Activated CD8-positive, alpha-beta memory T cell treated with anti-CD3 and anti-CD28 coated beads for 36 hours (primary cell): ENCODE measurements at regions not wholly inside any gene's neighbourhood (a gene's known extent, or its start where the extent isn't known, plus 50 kb on each side); places are given as distances from the start of the nearest gene placed in this dataset.

ENCODE experiments used
- CTCF ChIA-PET: fragments of 350-600 bp; sonication (Branson Sonifier 250); formaldehyde crosslinking; loops from one replicate; lab custom pipeline; 2021; ENCODE audit warnings: antibody characterized with exemption; lab: Charles Lee
- POLR2A ChIA-PET: fragments of 350-600 bp; sonication (Branson Sonifier 250); formaldehyde crosslinking; loops from one replicate; lab custom pipeline; 2021; ENCODE audit warnings: antibody characterized with exemption; lab: Charles Lee

- ChIA-PET CTCF (no interaction called here), POLR2A (no interaction called here)
These were observed 223.6 kb upstream of the CIBAR2 start for GRCh38 chr16:85335584-85336491.

- ChIA-PET POLR2A (no interaction called here), CTCF (no interaction called here)
These were observed 225.8 kb upstream of the CIBAR2 start for GRCh38 chr16:85337910-85338637.

- ChIA-PET POLR2A (no interaction called here), CTCF (no interaction called here)
These were observed 226.3 kb upstream of the CIBAR2 start for GRCh38 chr16:85338638-85338982.

- POLR2A ChIA-PET = no interaction called here
- CTCF ChIA-PET = no interaction called here
These were observed 226.9 kb upstream of the CIBAR2 start for GRCh38 chr16:85338989-85339685.

- ChIA-PET CTCF (no interaction called here), POLR2A (no interaction called here)
These were observed 229.9 kb upstream of the CIBAR2 start for GRCh38 chr16:85341972-85342695.

- ChIA-PET POLR2A (no interaction called here), CTCF (interaction anchor here (1.0 kb wide), 1 partner anchor 32 kb away, joined by 3 read pairs; no protein-coding TSS in a partner anchor)
These were observed 232.3 kb upstream of the CIBAR2 start for GRCh38 chr16:85344502-85345128.

- ChIA-PET CTCF (no interaction called here), POLR2A (no interaction called here)
These were observed 232.9 kb upstream of the CIBAR2 start for GRCh38 chr16:85345129-85345639.

- POLR2A ChIA-PET = no interaction called here
- CTCF ChIA-PET = no interaction called here
These were observed 234.3 kb upstream of the CIBAR2 start for GRCh38 chr16:85346404-85347212.

GRCh38 chr16:85347213-85347591, 234.9 kb upstream of the CIBAR2 start:
- ChIA-PET CTCF (no interaction called here), POLR2A (no interaction called here)

- ChIA-PET POLR2A (no interaction called here), CTCF (no interaction called here)
These were observed 236.0 kb upstream of the CIBAR2 start for GRCh38 chr16:85348065-85348840.

- CTCF ChIA-PET = no interaction called here
- POLR2A ChIA-PET = no interaction called here
These were observed 236.7 kb upstream of the CIBAR2 start for GRCh38 chr16:85348911-85349334.

- POLR2A ChIA-PET = no interaction called here
- CTCF ChIA-PET = no interaction called here
These were observed 237.3 kb upstream of the CIBAR2 start for GRCh38 chr16:85349365-85350145.

GRCh38 chr16:85350146-85350728, 238.0 kb upstream of the CIBAR2 start:
- CTCF ChIA-PET = no interaction called here
- POLR2A ChIA-PET = no interaction called here

- POLR2A ChIA-PET = no interaction called here
- CTCF ChIA-PET = no interaction called here
These were observed 238.7 kb upstream of the CIBAR2 start for GRCh38 chr16:85350973-85351372.

GRCh38 chr16:85353013-85353412, 240.7 kb upstream of the CIBAR2 start:
- CTCF ChIA-PET = no interaction called here

More at GRCh38 chr16:85353013-85353412, 240.7 kb upstream of the CIBAR2 start:
- POLR2A ChIA-PET = no interaction called here
